RWPE1 (cell line): ENCODE measurements at regions not wholly inside any gene's neighbourhood (a gene's known extent, or its start where the extent isn't known, plus 50 kb on each side); places are given as distances from the start of the nearest gene placed in this dataset.

Experiments used
- CTCF ChIA-PET: fragments of 350-600 bp; sonication (Branson Sonifier 250); formaldehyde crosslinking; extraction: SDS; loops from one replicate; lab custom pipeline; 2021; lab: Yijun Ruan, JAX
- POLR2A ChIA-PET: fragments of 400-600 bp; formaldehyde crosslinking; extraction: SDS; loops from one replicate; lab custom pipeline; 2020; ENCODE audit warnings: antibody characterized with exemption; ENCODE audit not compliant: low non-redundant PET; lab: Yijun Ruan, JAX
- DNase-seq: peaks from one replicate; pipeline ENCODE4 v3.0.0; 2012; ENCODE audit warnings: low spot score
- H3K27ac ChIP-seq: fragments of 450-650 bp; 2 replicates; pipeline ENCODE4 v1.5.1; 2017
- TF ChIP-seq, protein P1 (sequence below): fragments of 450-650 bp; conservative IDR thresholded peaks from 2 replicates; pipeline ENCODE4 v1.5.1; 2017; ENCODE audit warnings: low read depth, mild to moderate bottlenecking

DNA sequence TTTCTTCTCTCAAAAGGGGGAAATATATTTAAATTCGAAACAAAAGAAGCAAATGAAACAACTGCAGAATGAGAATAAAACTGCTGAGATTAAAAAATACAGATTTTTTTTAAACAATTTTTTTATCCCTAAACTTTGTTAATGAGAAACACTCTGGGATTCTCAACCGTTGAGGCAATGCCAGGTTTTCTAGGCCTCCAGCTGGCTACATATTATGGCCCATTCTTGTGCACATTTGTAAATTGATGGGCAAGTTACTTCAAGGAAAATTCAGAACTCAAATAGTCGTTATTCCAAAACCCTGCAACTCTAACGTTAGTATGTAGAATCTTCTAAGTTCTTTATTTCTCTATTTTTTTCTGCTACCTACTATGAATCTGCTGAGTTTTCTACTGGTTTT is 239.3 kb upstream of the WSCD1 start:
- TF ChIP-seq, protein P1, sequence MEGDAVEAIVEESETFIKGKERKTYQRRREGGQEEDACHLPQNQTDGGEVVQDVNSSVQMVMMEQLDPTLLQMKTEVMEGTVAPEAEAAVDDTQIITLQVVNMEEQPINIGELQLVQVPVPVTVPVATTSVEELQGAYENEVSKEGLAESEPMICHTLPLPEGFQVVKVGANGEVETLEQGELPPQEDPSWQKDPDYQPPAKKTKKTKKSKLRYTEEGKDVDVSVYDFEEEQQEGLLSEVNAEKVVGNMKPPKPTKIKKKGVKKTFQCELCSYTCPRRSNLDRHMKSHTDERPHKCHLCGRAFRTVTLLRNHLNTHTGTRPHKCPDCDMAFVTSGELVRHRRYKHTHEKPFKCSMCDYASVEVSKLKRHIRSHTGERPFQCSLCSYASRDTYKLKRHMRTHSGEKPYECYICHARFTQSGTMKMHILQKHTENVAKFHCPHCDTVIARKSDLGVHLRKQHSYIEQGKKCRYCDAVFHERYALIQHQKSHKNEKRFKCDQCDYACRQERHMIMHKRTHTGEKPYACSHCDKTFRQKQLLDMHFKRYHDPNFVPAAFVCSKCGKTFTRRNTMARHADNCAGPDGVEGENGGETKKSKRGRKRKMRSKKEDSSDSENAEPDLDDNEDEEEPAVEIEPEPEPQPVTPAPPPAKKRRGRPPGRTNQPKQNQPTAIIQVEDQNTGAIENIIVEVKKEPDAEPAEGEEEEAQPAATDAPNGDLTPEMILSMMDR = no peak
- CTCF ChIA-PET = no interaction called here
- no peak overlapping the region for H3K27ac ChIP-seq
- no peak for DNase-seq
- POLR2A ChIA-PET = no interaction called here

- ChIA-PET CTCF (no interaction called here), POLR2A (no interaction called here)
- TF ChIP-seq, protein P1 = no peak
- peak; percentile 78 for DNase-seq
- H3K27ac ChIP-seq = no peak overlapping the region
Observed at GRCh38 chr17:5832886-5833285, 237.3 kb upstream of the WSCD1 start.

GRCh38 chr17:5837055-5837491 is 233.1 kb upstream of the WSCD1 start:
- TF ChIP-seq, protein P1 = no peak
- ChIA-PET POLR2A (no interaction called here), CTCF (interaction anchor here (0.5 to 0.6 kb wide), 2 partner anchors 60 to 537 kb away, joined by 3 to 9 read pairs; no protein-coding TSS in a partner anchor)
- DNase-seq = peak; percentile 83
- peak overlapping the region; percentile 74 for H3K27ac ChIP-seq

GRCh38 chr17:5838661-5839300 is 231.4 kb upstream of the WSCD1 start:
- CTCF ChIA-PET = no interaction called here
- TF ChIP-seq, protein P1 = no peak
- POLR2A ChIA-PET = no interaction called here
- no peak overlapping the region for H3K27ac ChIP-seq
- DNase-seq = no peak

- ChIA-PET POLR2A (no interaction called here), CTCF (no interaction called here)
- DNase-seq = no peak
- no peak overlapping the region for H3K27ac ChIP-seq
- TF ChIP-seq, protein P1 = no peak
Observed at GRCh38 chr17:5840811-5841446, 229.2 kb upstream of the WSCD1 start.

DNA sequence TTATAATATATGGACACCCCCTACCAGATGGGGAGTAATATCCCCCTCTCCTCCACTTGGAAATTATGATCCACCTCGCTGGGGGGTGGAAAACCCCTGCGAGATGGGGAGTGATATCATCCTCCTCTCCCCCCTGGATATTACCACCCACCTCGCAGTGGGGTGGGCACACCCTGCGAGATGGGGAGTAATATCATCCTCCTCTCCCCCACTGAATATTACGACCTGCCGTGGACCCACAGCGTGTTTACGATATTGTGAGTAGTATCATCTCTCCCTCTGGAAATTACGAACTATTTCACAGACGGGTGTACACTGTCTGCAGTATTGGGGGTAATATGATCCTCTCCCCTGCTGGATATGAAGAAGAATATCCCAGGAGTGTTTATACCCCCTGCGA is 228.3 kb upstream of the WSCD1 start:
- POLR2A ChIA-PET = no interaction called here
- no peak for DNase-seq
- CTCF ChIA-PET = no interaction called here
- TF ChIP-seq, protein P1 = no peak
- H3K27ac ChIP-seq = no peak overlapping the region
